ENCODE measurements at regions not wholly inside any gene's neighbourhood (a gene's known extent, or its start where the extent isn't known, plus 50 kb on each side); places are given as distances from the start of the nearest gene placed in this dataset.
A peak's percentile ranks its signal among the peaks of the same experiment; 100 is the strongest.
"Not testable (repeated sequence)": the region's sequence is repeated elsewhere in the genome, so short reads cannot be mapped to it uniquely, and the experiment has no call there.

- no peak for DNase-seq
Observed at GRCh38 chr3:99586701-99587100, 51.7 kb upstream of the COL8A1 start.

GRCh38 chr3:99579965-99580364 lies 58.4 kb upstream of the COL8A1 start:
- DNase-seq: no peak

GRCh38 chr3:99579246-99579645 lies 59.1 kb upstream of the COL8A1 start:
- no peak for DNase-seq

GRCh38 chr3:99578339-99578970 lies 59.9 kb upstream of the COL8A1 start:
- DNase-seq: no peak

GRCh38 chr3:99576904-99577559 lies 61.4 kb upstream of the COL8A1 start:
- DNase-seq: no peak

GRCh38 chr3:99575683-99576082 lies 62.7 kb upstream of the COL8A1 start:
- no peak for DNase-seq

- DNase-seq: no peak
Observed at GRCh38 chr3:99570061-99570460, 68.3 kb upstream of the COL8A1 start.

GRCh38 chr3:99568663-99569335 lies 69.6 kb upstream of the COL8A1 start:
- no peak for DNase-seq

GRCh38 chr3:99565331-99565730 lies 73.1 kb upstream of the COL8A1 start:
- no peak for DNase-seq

GRCh38 chr3:99562990-99563607 lies 75.3 kb upstream of the COL8A1 start:
- DNase-seq: no peak

- no peak for DNase-seq
Observed at GRCh38 chr3:99562138-99562537, 76.3 kb upstream of the COL8A1 start.

- DNase-seq: no peak
Observed at GRCh38 chr3:99561056-99561455, 77.3 kb upstream of the COL8A1 start.

GRCh38 chr3:99559196-99559595 lies 79.2 kb upstream of the COL8A1 start:
- no peak for DNase-seq

- DNase-seq: not testable (repeated sequence)
Observed at GRCh38 chr3:99555885-99556284, 82.5 kb upstream of the COL8A1 start.

- no peak for DNase-seq
Observed at GRCh38 chr3:99551520-99551919, 86.9 kb upstream of the COL8A1 start.

- DNase-seq: no peak
Observed at GRCh38 chr3:99549957-99550603, 88.3 kb upstream of the COL8A1 start.

- DNase-seq: no peak
Observed at GRCh38 chr3:99549220-99549619, 89.2 kb upstream of the COL8A1 start.

- no peak for DNase-seq
Observed at GRCh38 chr3:99548674-99549073, 89.7 kb upstream of the COL8A1 start.

GRCh38 chr3:99545941-99546580 lies 92.3 kb upstream of the COL8A1 start:
- DNase-seq: peak in 1 of 2 donors; percentile 5

GRCh38 chr3:99544786-99545281 lies 93.6 kb upstream of the COL8A1 start:
- DNase-seq: peak in 1 of 2 donors; percentile 8

GRCh38 chr3:99543796-99544195 lies 94.6 kb upstream of the COL8A1 start:
- no peak for DNase-seq

- no peak for DNase-seq
Observed at GRCh38 chr3:99542767-99543518, 95.5 kb upstream of the COL8A1 start.
